ENCODE measurements at regions not wholly inside any gene's neighbourhood (a gene's known extent, or its start where the extent isn't known, plus 50 kb on each side); places are given as distances from the start of the nearest gene placed in this dataset.

GRCh38 chr18:43719267-43719795, 442.0 kb upstream of the SYT4 start:
- DNase-seq (no peak), ATAC-seq (ENCODE audit: low read depth) (no peak)
- intact Hi-C loops (cut with micrococcal nuclease), result no loop called here
- H3K4me1 Mint-ChIP-seq, result no peaks in the 10 kb centered on the region
- H3K27me3 Mint-ChIP-seq, result no peaks in the 10 kb centered on the region
- TF ChIP-seq, protein P1, sequence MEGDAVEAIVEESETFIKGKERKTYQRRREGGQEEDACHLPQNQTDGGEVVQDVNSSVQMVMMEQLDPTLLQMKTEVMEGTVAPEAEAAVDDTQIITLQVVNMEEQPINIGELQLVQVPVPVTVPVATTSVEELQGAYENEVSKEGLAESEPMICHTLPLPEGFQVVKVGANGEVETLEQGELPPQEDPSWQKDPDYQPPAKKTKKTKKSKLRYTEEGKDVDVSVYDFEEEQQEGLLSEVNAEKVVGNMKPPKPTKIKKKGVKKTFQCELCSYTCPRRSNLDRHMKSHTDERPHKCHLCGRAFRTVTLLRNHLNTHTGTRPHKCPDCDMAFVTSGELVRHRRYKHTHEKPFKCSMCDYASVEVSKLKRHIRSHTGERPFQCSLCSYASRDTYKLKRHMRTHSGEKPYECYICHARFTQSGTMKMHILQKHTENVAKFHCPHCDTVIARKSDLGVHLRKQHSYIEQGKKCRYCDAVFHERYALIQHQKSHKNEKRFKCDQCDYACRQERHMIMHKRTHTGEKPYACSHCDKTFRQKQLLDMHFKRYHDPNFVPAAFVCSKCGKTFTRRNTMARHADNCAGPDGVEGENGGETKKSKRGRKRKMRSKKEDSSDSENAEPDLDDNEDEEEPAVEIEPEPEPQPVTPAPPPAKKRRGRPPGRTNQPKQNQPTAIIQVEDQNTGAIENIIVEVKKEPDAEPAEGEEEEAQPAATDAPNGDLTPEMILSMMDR (IDR thresholded peaks at IDR 0.05), result no peak
- no peak overlapping the region for H3K4me3 Mint-ChIP-seq
- ChIA-PET POLR2A (no interaction called here), CTCF (no interaction called here)
- no peak overlapping the region for H3K27ac Mint-ChIP-seq
- no peaks in the 10 kb centered on the region for H3K36me3 Mint-ChIP-seq (ENCODE audit: low read depth)
- H3K9me3 Mint-ChIP-seq, result peaks cover 18% of the 10 kb centered on the region

- Mint-ChIP-seq H3K27ac (no peak overlapping the region), H3K4me3 (no peak overlapping the region), H3K9me3 (peaks cover 18% of the 10 kb centered on the region), H3K27me3 (no peaks in the 10 kb centered on the region), H3K4me1 (no peaks in the 10 kb centered on the region), H3K36me3 (ENCODE audit: low read depth) (no peaks in the 10 kb centered on the region)
- CTCF ChIA-PET, result no interaction called here
- POLR2A ChIA-PET, result no interaction called here
- ATAC-seq (ENCODE audit: low read depth) (no peak), DNase-seq (no peak)
- TF ChIP-seq, protein P1 (IDR thresholded peaks at IDR 0.05), result no peak
- intact Hi-C loops (cut with micrococcal nuclease), result no loop called here
Measured at GRCh38 chr18:43720041-43720440, 442.8 kb upstream of the SYT4 start.

DNA sequence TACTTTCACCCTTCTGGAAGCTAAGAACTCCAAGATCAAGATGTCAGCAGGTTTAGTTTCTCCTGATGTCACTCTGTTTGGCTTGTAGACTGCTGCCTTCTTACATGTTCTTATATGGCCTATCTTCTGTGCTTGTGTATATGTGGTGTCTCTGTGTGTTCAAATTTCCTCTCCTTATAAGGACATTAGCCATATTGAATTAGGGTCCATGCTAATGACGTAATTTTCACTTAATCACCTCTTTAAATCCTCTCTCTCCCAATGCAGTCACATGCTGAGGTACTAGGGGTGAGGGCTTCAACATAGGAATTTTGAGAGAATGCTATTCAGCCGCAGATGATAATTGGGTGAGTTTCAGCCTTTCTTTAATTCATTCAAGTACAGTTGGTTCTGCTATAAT, 458.3 kb upstream of the SYT4 start:
- Mint-ChIP-seq H3K27ac (no peak overlapping the region), H3K27me3 (no peaks in the 10 kb centered on the region), H3K4me3 (no peak overlapping the region), H3K4me1 (no peaks in the 10 kb centered on the region), H3K36me3 (ENCODE audit: low read depth) (no peaks in the 10 kb centered on the region), H3K9me3 (no peaks in the 10 kb centered on the region)
- ChIA-PET CTCF (no interaction called here), POLR2A (no interaction called here)
- TF ChIP-seq, protein P1 (IDR thresholded peaks at IDR 0.05), result no peak
- no peak for DNase-seq
- intact Hi-C loops (cut with micrococcal nuclease), result no loop called here
- ATAC-seq (ENCODE audit: low read depth), result no peak

- Mint-ChIP-seq H3K4me1 (no peaks in the 10 kb centered on the region), H3K27ac (no peak overlapping the region), H3K36me3 (ENCODE audit: low read depth) (no peaks in the 10 kb centered on the region), H3K9me3 (peaks cover 4% of the 10 kb centered on the region), H3K27me3 (no peaks in the 10 kb centered on the region), H3K4me3 (no peak overlapping the region)
- intact Hi-C loops (cut with micrococcal nuclease), result no loop called here
- TF ChIP-seq, protein P1 (IDR thresholded peaks at IDR 0.05), result no peak
- DNase-seq (no peak), ATAC-seq (ENCODE audit: low read depth) (no peak)
- CTCF ChIA-PET, result no interaction called here
- POLR2A ChIA-PET, result no interaction called here
Measured at GRCh38 chr18:43744960-43745745, 467.9 kb upstream of the SYT4 start.

GRCh38 chr18:43751203-43751602, 473.9 kb upstream of the SYT4 start:
- no peaks in the 10 kb centered on the region for H3K27me3 Mint-ChIP-seq
- ChIA-PET POLR2A (no interaction called here), CTCF (no interaction called here)
- no peaks in the 10 kb centered on the region for H3K4me1 Mint-ChIP-seq
- TF ChIP-seq, protein P1 (IDR thresholded peaks at IDR 0.05), result no peak
- intact Hi-C loops (cut with micrococcal nuclease), result no loop called here
- no peak overlapping the region for H3K27ac Mint-ChIP-seq
- peaks cover 14% of the 10 kb centered on the region for H3K9me3 Mint-ChIP-seq
- DNase-seq (no peak), ATAC-seq (ENCODE audit: low read depth) (no peak)
- H3K4me3 Mint-ChIP-seq, result no peak overlapping the region
- H3K36me3 Mint-ChIP-seq (ENCODE audit: low read depth), result no peaks in the 10 kb centered on the region

Data from activated B cell treated with CpG ODN at 0.5 μM for 24 hours (primary cell).